Activated CD8-positive, alpha-beta memory T cell treated with anti-CD3 and anti-CD28 coated beads for 1 hour (primary cell): ENCODE measurements at regions not wholly inside any gene's neighbourhood (a gene's known extent, or its start where the extent isn't known, plus 50 kb on each side); places are given as distances from the start of the nearest gene placed in this dataset.

Experiments used
- DNase-seq, 2 donors: peaks; one replicate each; pipeline ENCODE4 v3.0.0-alpha.2; 2020; ENCODE audit warnings: low read depth in 1 of 2; ENCODE audit errors: extremely low read depth in 1 of 2

GRCh38 chr12:34361721-34362316 lies 339.5 kb downstream of the ALG10 start:
- no peak for DNase-seq

GRCh38 chr12:34363050-34363673 lies 340.9 kb downstream of the ALG10 start:
- no peak for DNase-seq

DNA sequence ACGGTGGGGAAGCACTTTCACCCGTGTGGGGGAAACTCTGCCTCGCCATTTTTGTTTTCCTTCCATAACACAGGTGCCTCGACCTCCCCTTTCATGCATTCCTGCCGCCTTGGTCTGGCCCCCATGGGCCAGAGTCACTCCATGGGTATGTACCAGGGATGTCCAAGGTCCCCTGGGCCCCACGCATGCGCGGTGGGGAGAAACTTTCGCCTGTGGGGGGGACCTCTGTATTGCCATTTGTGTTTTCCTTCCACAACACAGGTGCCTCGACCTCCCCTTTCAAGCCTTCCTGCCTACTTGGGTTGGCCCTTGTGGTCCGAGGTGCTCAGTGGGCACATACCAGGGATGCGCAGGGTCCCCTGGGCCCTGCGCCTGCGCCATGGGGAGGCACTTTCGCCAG lies 345.8 kb downstream of the ALG10 start:
- DNase-seq: no peak

GRCh38 chr12:34371050-34371449 lies 348.8 kb downstream of the ALG10 start:
- DNase-seq: no peak

GRCh38 chr12:34372003-34372402 lies 349.7 kb downstream of the ALG10 start:
- no peak for DNase-seq

DNA sequence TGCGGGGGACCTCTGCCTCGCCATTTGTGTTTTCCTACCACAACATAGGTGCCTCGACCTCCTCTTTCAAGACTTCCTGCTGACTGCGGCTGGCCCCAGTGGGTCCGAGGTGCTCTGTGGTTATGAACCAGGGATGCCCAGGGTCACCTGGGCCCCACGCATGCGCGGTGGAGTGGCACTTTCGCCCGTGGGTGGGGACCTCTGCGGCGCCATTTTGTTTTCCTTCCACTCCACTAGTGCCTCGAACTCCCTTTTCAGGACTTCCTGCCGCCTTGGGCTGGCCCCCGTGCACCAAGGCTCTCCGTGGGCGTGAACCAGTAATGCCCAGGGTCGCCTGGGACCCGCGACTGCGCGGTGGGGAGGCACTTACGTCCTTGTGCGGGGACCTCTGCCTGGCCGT lies 351.6 kb downstream of the ALG10 start:
- no peak for DNase-seq

DNA sequence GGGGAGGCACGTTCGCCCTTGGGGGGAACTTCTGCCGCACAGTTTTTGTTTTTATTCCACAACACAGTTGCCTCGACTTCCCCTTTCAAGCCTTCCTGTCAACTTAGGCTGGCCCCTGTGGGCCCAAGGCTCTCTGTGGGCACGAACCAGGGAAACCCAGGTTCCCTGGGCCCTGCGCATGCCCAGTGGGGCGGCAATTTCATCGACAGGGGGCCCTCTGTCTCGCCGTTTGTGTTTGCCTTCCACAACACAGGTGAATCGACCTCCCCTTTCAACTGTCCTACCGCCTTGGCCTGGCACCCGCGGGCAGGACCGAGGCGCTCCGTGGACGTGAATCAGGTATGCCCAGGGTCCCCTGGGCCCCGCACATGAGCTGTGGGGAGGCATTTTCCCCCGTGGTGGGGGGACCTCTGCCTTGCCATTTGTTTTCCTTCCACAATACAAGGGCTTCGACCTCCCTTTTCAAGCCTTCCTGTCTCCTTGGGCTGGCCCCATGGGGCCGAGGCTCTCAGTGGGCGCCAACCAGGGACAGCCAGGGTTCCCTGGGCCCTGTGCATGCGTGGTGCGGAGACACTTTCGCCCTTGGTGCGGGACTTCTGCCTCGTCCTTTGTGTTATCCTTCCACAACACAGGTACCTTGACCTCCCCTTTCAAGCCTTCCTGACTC lies 354.0 kb downstream of the ALG10 start:
- DNase-seq: no peak

DNA sequence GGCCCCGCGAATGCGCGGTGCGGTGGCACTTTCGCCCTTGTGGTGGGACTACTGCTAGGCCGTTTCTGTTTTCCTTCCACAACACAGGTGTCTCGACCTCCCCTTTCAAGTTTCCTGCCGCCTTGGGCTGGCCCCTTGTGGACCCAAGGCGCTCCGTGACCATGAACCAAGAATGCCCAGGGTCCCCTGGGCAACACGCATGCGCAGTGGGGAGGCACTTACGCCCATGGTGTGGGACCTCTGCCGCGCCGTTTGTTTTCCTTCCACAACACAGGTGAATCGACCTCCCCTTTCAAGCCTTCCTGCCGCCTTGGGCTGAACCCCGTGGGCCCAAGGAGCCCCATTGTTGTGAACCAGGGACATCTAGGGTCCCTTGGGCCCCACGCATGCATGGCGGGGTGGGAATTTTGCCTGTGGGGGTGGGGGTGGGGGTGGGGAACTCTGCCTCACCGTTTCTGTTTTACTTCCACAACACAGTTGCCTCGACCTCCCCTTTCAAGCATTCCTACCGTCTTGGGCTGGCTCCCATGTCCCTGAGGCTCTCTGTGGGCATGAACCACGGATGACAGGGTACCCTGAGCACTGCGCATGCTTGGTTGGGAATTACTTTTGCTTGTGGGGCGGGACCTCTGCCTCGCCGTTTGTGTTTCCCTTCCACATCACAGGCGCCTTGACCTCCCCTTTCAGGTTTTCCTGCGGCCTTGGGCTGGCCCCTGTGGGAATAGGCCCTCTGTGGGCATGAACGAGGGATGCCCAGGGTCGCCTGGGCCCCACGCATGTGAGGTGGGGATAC lies 355.1 kb downstream of the ALG10 start:
- DNase-seq: no peak

DNA sequence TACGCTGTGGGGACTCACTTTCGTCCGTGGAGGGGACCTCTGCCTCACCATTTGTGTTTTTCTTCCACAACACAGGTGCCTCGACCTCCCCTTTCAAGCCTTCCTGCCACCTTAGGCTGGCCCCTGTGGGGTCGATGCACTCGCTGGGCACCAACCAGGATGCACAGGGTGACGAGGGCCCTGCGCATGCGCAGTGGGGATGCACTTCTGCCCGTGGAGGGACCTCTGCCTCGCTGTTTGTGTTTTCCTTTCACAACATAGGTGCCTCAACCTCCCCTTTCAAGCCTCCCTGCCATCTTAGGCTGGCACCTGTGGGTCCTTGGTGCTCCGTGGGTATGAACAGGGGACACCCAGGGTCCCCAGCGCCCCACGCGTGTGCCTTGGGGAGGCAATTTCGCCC lies 356.8 kb downstream of the ALG10 start:
- no peak for DNase-seq

- DNase-seq: no peak
Observed at GRCh38 chr12:34384693-34385092, 362.4 kb downstream of the ALG10 start.

DNA sequence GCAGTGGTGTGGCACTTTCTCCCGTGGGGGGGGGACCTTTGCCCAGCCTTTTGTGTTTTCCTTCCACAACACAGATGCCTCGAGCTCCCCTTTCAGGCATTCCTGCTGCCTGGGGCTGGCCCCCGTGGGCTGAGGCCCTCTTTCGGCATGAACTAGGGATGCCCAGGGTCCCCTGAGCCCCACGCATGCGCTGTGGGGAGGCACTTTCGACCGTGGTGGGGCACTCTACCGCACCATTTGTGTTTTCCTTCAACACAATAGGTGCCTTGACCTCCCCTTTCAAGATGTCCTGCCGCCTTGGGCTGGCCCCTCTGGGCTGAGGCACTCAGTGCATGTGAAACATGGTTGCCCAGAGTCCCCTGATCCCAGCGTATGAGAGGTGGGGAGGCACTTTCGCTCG lies 363.7 kb downstream of the ALG10 start:
- DNase-seq: no peak

GRCh38 chr12:34386621-34387255 lies 364.4 kb downstream of the ALG10 start:
- no peak for DNase-seq

GRCh38 chr12:34387711-34388635 lies 365.7 kb downstream of the ALG10 start:
- DNase-seq: no peak

- no peak for DNase-seq
Observed at GRCh38 chr12:34388636-34389377, 366.5 kb downstream of the ALG10 start.

- DNase-seq: no peak
Observed at GRCh38 chr12:34389378-34390170, 367.3 kb downstream of the ALG10 start.

DNA sequence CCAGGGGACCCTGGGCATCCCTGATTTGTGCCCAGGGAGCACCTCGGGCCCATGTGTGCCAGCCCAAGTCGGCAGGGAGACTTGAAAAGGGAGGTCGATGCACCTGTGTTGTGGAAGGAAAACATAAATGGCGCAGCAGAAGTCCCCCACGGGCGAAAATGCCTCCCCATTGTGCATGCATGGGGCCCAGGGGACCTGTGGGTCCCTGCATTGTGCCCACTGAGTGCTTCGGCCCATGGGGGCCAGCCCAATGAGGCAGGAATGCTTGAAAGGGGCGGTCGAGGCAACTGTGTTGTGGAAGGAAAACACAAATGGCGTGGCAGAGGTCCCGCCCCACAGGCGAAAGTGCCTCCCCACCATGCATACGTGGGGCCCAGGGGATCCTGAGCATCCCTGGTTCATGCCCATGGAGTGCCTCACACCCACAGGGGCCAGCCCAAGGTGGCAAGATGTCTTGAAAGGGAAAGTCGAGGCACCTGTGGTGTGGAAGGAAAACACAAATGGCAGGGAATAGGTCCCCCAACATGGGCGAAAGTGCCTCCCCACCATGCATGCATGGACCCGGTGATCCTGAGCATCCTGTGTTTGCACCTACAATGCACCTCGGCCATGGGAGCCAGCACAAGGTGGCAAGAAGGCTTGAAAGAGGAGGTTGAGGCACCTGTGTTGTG lies 368.0 kb downstream of the ALG10 start:
- no peak for DNase-seq

DNA sequence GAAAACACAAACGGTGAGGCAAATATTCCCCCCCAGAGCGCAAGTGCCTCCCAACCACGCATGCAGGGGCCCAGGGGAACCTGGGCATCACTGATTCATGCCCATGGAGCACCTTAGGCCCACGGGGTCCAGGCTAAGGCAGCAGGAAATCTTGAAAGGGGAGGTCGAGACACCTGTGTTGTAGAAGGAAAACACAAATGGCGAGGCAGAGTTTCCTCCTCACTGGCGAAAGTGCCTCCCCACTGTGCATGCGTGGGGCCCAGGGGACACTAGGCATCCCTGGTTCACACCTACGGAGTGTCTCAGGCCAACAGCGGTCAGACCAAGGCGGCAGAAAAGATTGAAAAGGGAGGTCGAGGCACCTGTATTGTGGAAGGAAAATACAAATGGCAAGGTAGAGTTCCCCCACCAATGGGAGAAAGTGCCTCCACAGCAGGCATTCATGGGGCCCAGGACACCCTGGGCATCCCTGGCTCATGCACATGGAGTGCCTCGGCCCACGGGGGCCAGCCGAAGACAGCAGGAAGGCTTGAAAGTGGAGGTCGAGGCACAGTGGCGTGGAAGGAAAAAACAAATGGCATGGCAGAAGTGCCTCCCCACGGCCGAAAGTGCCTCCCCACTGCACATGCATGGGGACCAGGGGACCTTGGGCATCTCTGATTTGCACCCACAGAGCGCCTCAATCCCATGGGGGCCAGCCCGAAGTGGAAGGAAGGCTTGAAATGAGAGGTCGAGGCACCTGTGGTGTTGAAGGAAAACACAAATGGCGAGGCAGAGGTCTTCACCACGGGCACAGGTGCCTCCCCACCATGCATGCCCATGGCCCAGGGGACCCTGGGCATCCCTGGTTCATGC lies 368.8 kb downstream of the ALG10 start:
- no peak for DNase-seq
